H9 (cell line): ENCODE measurements at regions not wholly inside any gene's neighbourhood (a gene's known extent, or its start where the extent isn't known, plus 50 kb on each side); places are given as distances from the start of the nearest gene placed in this dataset.

Source experiments
- DNase-seq: peaks from one replicate; pipeline ENCODE4 v3.0.0-alpha.2; 2017
- H2AFZ ChIP-seq: one replicate; pipeline ENCODE4 v1.6.1; 2013; ENCODE audit warnings: mild to moderate bottlenecking, low read length, control low read depth, moderate library complexity
- H2AK5ac ChIP-seq: 2 replicates; pipeline ENCODE4 v1.6.1; 2013; ENCODE audit warnings: low read length, control low read depth, mixed read lengths; ENCODE audit not compliant: insufficient read length
- H2BK120ac ChIP-seq: one replicate; pipeline ENCODE4 v1.6.1; 2013; ENCODE audit warnings: low read depth, mild to moderate bottlenecking, low read length, control low read depth, inconsistent platforms; ENCODE audit not compliant: poor library complexity, severe bottlenecking
- H2BK12ac ChIP-seq: 2 replicates; pipeline ENCODE4 v1.6.1; 2013; ENCODE audit warnings: low read length, control low read depth, mixed read lengths, low read depth; ENCODE audit not compliant: insufficient read length
- H2BK15ac ChIP-seq: 2 replicates; pipeline ENCODE4 v1.6.1; 2013; ENCODE audit warnings: low read depth, low read length, control low read depth
- H2BK20ac ChIP-seq: one replicate; pipeline ENCODE4 v1.6.1; 2013; ENCODE audit warnings: low read depth, mild to moderate bottlenecking, low read length, control low read depth, inconsistent platforms; ENCODE audit not compliant: poor library complexity, severe bottlenecking
- H2BK5ac ChIP-seq: 2 replicates; pipeline ENCODE4 v1.6.1; 2013; ENCODE audit warnings: low read length, control low read depth, mixed read lengths; ENCODE audit not compliant: insufficient read length
- H3K14ac ChIP-seq: 2 replicates; pipeline ENCODE4 v1.6.1; 2013; ENCODE audit warnings: low read length, control low read depth; ENCODE audit not compliant: insufficient read depth
- H3K18ac ChIP-seq: 2 replicates; pipeline ENCODE4 v1.6.1; 2013; ENCODE audit warnings: low read depth, mild to moderate bottlenecking, mixed read lengths, low read length, control low read depth; ENCODE audit not compliant: insufficient read length
- H3K23ac ChIP-seq: 2 replicates; pipeline ENCODE4 v1.6.1; 2013; ENCODE audit warnings: low read length, control low read depth, mixed read lengths, low read depth; ENCODE audit not compliant: insufficient read length
- H3K23me2 ChIP-seq: 2 replicates; pipeline ENCODE4 v1.6.1; 2013; ENCODE audit warnings: low read depth, mild to moderate bottlenecking, mixed read lengths, low read length, control low read depth; ENCODE audit not compliant: insufficient read length, poor library complexity, severe bottlenecking
- H3K27ac ChIP-seq: 2 replicates; pipeline ENCODE4 v1.5.1; 2013; ENCODE audit warnings: low read length, control low read depth, mixed read lengths, low read depth; ENCODE audit not compliant: insufficient read length
- H3K27me3 ChIP-seq: 2 replicates; pipeline ENCODE4 v1.6.1; 2013; ENCODE audit warnings: low read length, control low read depth, inconsistent platforms; ENCODE audit not compliant: insufficient read depth
- H3K4ac ChIP-seq: 2 replicates; pipeline ENCODE4 v1.6.1; 2013; ENCODE audit warnings: low read depth, mild to moderate bottlenecking, control low read depth, inconsistent platforms, low read length, moderate library complexity
- H3K4me1 ChIP-seq: 2 replicates; pipeline ENCODE4 v1.6.1; 2013; ENCODE audit warnings: low read length, control low read depth, inconsistent platforms; ENCODE audit not compliant: insufficient read depth
- H3K4me2 ChIP-seq: 2 replicates; pipeline ENCODE4 v1.6.1; 2013; ENCODE audit warnings: low read length, control low read depth, mixed read lengths; ENCODE audit not compliant: insufficient read length, insufficient read depth
- H3K56ac ChIP-seq: 2 replicates; pipeline ENCODE4 v1.6.1; 2013; ENCODE audit warnings: low read depth, mild to moderate bottlenecking, mixed read lengths, low read length, control low read depth; ENCODE audit not compliant: insufficient read length
- H3K79me1 ChIP-seq: 2 replicates; pipeline ENCODE4 v1.6.1; 2013; ENCODE audit warnings: low read depth, mild to moderate bottlenecking, moderate library complexity, low read length, control low read depth, inconsistent platforms; ENCODE audit not compliant: insufficient read depth, poor library complexity, severe bottlenecking
- H3K79me2 ChIP-seq: 2 replicates; pipeline ENCODE4 v1.6.1; 2013; ENCODE audit warnings: low read length, control low read depth, inconsistent platforms; ENCODE audit not compliant: insufficient read depth
- H3K9ac ChIP-seq: 2 replicates; pipeline ENCODE4 v1.6.1; 2013; ENCODE audit warnings: low read length, control low read depth, mixed read lengths; ENCODE audit not compliant: insufficient read length; ENCODE audit errors: extremely low read depth
- H3K9me3 ChIP-seq: one replicate; pipeline ENCODE4 v1.6.1; 2013; ENCODE audit warnings: low read depth, low read length, inconsistent platforms; ENCODE audit not compliant: control insufficient read depth
- H3T11ph ChIP-seq: one replicate; pipeline ENCODE4 v1.6.1; 2013; ENCODE audit warnings: mild to moderate bottlenecking, low read length, control low read depth, inconsistent platforms
- H4K20me1 ChIP-seq: one replicate; pipeline ENCODE4 v1.6.1; 2013; ENCODE audit not compliant: control insufficient read depth, insufficient read length, insufficient read depth
- H4K5ac ChIP-seq: 2 replicates; pipeline ENCODE4 v1.6.1; 2013; ENCODE audit warnings: low read depth, mild to moderate bottlenecking, mixed read lengths, low read length, control low read depth; ENCODE audit not compliant: insufficient read length
- H4K8ac ChIP-seq: replicated peaks from 2 replicates; pipeline ENCODE4 v1.6.1; 2013; ENCODE audit warnings: low read length, control low read depth, mixed read lengths, low read depth; ENCODE audit not compliant: insufficient read length
- H4K91ac ChIP-seq: 2 replicates; pipeline ENCODE4 v1.6.1; 2013; ENCODE audit warnings: low read depth, mild to moderate bottlenecking, moderate library complexity, mixed read lengths, low read length, control low read depth; ENCODE audit not compliant: insufficient read length
- H3K27ac Mint-ChIP-seq, 3 experiments: 2 replicates in 2 of 3; 3 replicates in 1 of 3; pipeline ENCODE4 v1.8.0; 2020 to 2021; ENCODE audit warnings: mixed read lengths in 3 of 3, mild to moderate bottlenecking in 1 of 3, moderate library complexity in 1 of 3
- H3K27me3 Mint-ChIP-seq: 2 replicates; pipeline ENCODE4 v1.8.0; 2021; ENCODE audit warnings: low read depth, mild to moderate bottlenecking, moderate library complexity, mixed read lengths
- H3K36me3 Mint-ChIP-seq, 3 experiments: 2 replicates in 2 of 3; 3 replicates in 1 of 3; pipeline ENCODE4 v1.8.0; 2020 to 2021; ENCODE audit warnings: low read depth in 3 of 3, mixed read lengths in 3 of 3; ENCODE audit not compliant: insufficient read depth in 1 of 3
- H3K4me1 Mint-ChIP-seq, 2 experiments: 2 replicates each; pipeline ENCODE4 v1.8.0; 2020; ENCODE audit warnings: mixed read lengths in 2 of 2
- H3K4me3 Mint-ChIP-seq, 2 experiments: 2 replicates in 1 of 2; 3 replicates in 1 of 2; pipeline ENCODE4 v1.8.0; 2020 to 2021; ENCODE audit warnings: mild to moderate bottlenecking in 2 of 2, mixed read lengths in 2 of 2, moderate library complexity in 1 of 2
- H3K9me3 Mint-ChIP-seq, 2 experiments: 2 replicates in 1 of 2; 3 replicates in 1 of 2; pipeline ENCODE4 v1.8.0; 2020; ENCODE audit warnings: mild to moderate bottlenecking in 2 of 2, mixed read lengths in 2 of 2, moderate library complexity in 1 of 2
- CTCF ChIP-seq: fragments of 200-600 bp; sonication (generic); conservative IDR thresholded peaks from 3 replicates; pipeline ENCODE4 v1.8.0; 2021; ENCODE audit warnings: antibody characterized with exemption, mild to moderate bottlenecking
- WGBS: extraction: QIAGEN DNeasy Blood & Tissue Kit; methylation state at CpG from one replicate; pipeline ENCODE4 v1.1.7; 2013; ENCODE audit warnings: missing lambda C conversion rate, low lambda C conversion rate, mixed read lengths; ENCODE audit not compliant: insufficient read length; ENCODE audit errors: extremely low coverage; 5-methylcytosine and 5-hydroxymethylcytosine counted together

DNA sequence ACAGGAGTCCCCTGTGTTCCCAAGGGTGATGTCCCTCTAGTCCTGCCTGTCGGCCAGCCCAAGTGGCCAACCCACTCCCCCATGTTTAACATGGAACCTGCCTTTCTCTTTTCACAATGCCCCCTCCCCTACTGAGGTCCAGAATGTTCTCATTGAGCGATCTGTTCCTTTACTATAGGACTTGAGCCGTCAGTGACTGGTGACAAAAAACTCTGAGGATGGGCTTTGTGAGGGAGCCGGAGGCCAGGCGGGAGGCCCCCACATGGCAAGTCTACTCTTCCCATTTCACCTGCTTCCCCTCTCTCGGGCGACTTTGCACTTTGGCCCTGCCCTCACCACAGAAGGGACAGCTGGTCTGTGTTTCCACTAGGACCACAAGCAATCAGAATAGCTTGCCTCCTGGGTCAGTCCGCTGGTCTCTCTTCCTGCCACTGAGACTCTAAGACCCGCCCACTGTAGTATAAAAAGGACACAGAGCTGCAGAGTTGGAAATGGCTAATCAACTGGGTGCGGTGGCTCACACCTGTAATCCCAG is 146.5 kb upstream of the RAB12 start:
- H2BK120ac ChIP-seq, result no peak overlapping the region
- no peaks in the 10 kb centered on the region for H3K23me2 ChIP-seq
- no peak overlapping the region for H4K8ac ChIP-seq
- H3K27ac ChIP-seq, result no peak overlapping the region
- no peak overlapping the region for H4K5ac ChIP-seq
- H2AFZ ChIP-seq, result no peak overlapping the region
- Mint-ChIP-seq H3K27ac (no peak overlapping the region), H3K27me3 (peaks cover 6% of the 10 kb centered on the region), H3K9me3 (peaks cover 17 to 27% of the 10 kb centered on the region in 2 experiments), H3K36me3 (peaks cover 5 to 17% (median 7%) of the 10 kb centered on the region in 3 experiments; a peak in 6 of 7 replicates), H3K4me1 (peaks cover 5 to 11% of the 10 kb centered on the region in 2 experiments), H3K4me3 (no peak overlapping the region)
- no peaks in the 10 kb centered on the region for H3K4me1 ChIP-seq
- H3K9me3 ChIP-seq, result no peaks in the 10 kb centered on the region
- no peak overlapping the region for H3K18ac ChIP-seq
- H2AK5ac ChIP-seq, result no peak overlapping the region
- no peak overlapping the region for H2BK12ac ChIP-seq
- no peak overlapping the region for H2BK20ac ChIP-seq
- no peak overlapping the region for H3K4ac ChIP-seq
- H2BK15ac ChIP-seq, result no peak overlapping the region
- TF ChIP-seq CTCF, result no peak
- H2BK5ac ChIP-seq, result no peak overlapping the region
- no CpG with 5 or more reads among the region's 10 CpGs for WGBS
- no peaks in the 10 kb centered on the region for H3K79me1 ChIP-seq
- H3K14ac ChIP-seq, result no peak overlapping the region
- H4K20me1 ChIP-seq, result no peaks in the 10 kb centered on the region
- no peak overlapping the region for H3T11ph ChIP-seq
- H3K4me2 ChIP-seq, result no peak overlapping the region
- H3K79me2 ChIP-seq, result no peaks in the 10 kb centered on the region
- H3K27me3 ChIP-seq, result no peaks in the 10 kb centered on the region
- no peak overlapping the region for H3K56ac ChIP-seq
- H3K23ac ChIP-seq, result no peak overlapping the region
- no peak overlapping the region for H3K9ac ChIP-seq
- no peak for DNase-seq
- H4K91ac ChIP-seq, result no peak overlapping the region
